ENCODE measurements at regions not wholly inside any gene's neighbourhood (a gene's known extent, or its start where the extent isn't known, plus 50 kb on each side); places are given as distances from the start of the nearest gene placed in this dataset.

- TF ChIP-seq POLR2A (IDR thresholded peaks at IDR 0.05; ENCODE audit: low read depth, low read length) = no peak
- TF ChIP-seq POLR2AphosphoS5 (IDR thresholded peaks at IDR 0.05; ENCODE audit: low read depth, low read length) = no peak
- TF ChIP-seq TAF1 (IDR thresholded peaks at IDR 0.05; ENCODE audit: low read depth, low read length) = no peak
- no peak for TF ChIP-seq PAX5 (IDR thresholded peaks at IDR 0.05; ENCODE audit: insufficient read depth, low read length, severe bottlenecking)
- no peak for TF ChIP-seq SPI1 (IDR thresholded peaks at IDR 0.05; ENCODE audit: low read depth, low read length)
- no peak for TF ChIP-seq POU2F2 (IDR thresholded peaks at IDR 0.05; ENCODE audit: low read depth, low read length)
These were observed 301.7 kb downstream of the BRD1 start for GRCh38 chr22:49525801-49526535.

Measured in GM12891 (cell line).